ENCODE measurements at regions not wholly inside any gene's neighbourhood (a gene's known extent, or its start where the extent isn't known, plus 50 kb on each side); places are given as distances from the start of the nearest gene placed in this dataset.

- H3K27ac Mint-ChIP-seq (ENCODE audit: unreplicated experiment), result no peak overlapping the region
- TF ChIP-seq, protein P1, sequence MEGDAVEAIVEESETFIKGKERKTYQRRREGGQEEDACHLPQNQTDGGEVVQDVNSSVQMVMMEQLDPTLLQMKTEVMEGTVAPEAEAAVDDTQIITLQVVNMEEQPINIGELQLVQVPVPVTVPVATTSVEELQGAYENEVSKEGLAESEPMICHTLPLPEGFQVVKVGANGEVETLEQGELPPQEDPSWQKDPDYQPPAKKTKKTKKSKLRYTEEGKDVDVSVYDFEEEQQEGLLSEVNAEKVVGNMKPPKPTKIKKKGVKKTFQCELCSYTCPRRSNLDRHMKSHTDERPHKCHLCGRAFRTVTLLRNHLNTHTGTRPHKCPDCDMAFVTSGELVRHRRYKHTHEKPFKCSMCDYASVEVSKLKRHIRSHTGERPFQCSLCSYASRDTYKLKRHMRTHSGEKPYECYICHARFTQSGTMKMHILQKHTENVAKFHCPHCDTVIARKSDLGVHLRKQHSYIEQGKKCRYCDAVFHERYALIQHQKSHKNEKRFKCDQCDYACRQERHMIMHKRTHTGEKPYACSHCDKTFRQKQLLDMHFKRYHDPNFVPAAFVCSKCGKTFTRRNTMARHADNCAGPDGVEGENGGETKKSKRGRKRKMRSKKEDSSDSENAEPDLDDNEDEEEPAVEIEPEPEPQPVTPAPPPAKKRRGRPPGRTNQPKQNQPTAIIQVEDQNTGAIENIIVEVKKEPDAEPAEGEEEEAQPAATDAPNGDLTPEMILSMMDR (IDR thresholded peaks at IDR 0.05; ENCODE audit: partially characterized antibody, unreplicated experiment), result no peak
- H3K36me3 Mint-ChIP-seq (ENCODE audit: unreplicated experiment), result no peaks in the 10 kb centered on the region
- peaks cover 1% of the 10 kb centered on the region for H3K27me3 Mint-ChIP-seq (ENCODE audit: unreplicated experiment)
- DNase-seq, result no peak
- peaks cover 9% of the 10 kb centered on the region for H3K4me1 Mint-ChIP-seq (ENCODE audit: low read depth, unreplicated experiment)
- H3K9me3 Mint-ChIP-seq (ENCODE audit: unreplicated experiment), result peaks cover 2% of the 10 kb centered on the region
- no peak overlapping the region for H3K4me3 Mint-ChIP-seq (ENCODE audit: unreplicated experiment)
Measured at GRCh38 chr5:6269925-6270324, 108.4 kb downstream of the MED10 start.

GRCh38 chr5:6266671-6267197 is 111.6 kb downstream of the MED10 start:
- DNase-seq, result no peak
- Mint-ChIP-seq H3K27ac (ENCODE audit: unreplicated experiment) (no peak overlapping the region), H3K9me3 (ENCODE audit: unreplicated experiment) (no peaks in the 10 kb centered on the region), H3K27me3 (ENCODE audit: unreplicated experiment) (peaks cover 2% of the 10 kb centered on the region), H3K4me3 (ENCODE audit: unreplicated experiment) (no peak overlapping the region), H3K36me3 (ENCODE audit: unreplicated experiment) (no peaks in the 10 kb centered on the region), H3K4me1 (ENCODE audit: low read depth, unreplicated experiment) (no peaks in the 10 kb centered on the region)
- TF ChIP-seq, protein P1 (IDR thresholded peaks at IDR 0.05; ENCODE audit: partially characterized antibody, unreplicated experiment), result no peak

DNA sequence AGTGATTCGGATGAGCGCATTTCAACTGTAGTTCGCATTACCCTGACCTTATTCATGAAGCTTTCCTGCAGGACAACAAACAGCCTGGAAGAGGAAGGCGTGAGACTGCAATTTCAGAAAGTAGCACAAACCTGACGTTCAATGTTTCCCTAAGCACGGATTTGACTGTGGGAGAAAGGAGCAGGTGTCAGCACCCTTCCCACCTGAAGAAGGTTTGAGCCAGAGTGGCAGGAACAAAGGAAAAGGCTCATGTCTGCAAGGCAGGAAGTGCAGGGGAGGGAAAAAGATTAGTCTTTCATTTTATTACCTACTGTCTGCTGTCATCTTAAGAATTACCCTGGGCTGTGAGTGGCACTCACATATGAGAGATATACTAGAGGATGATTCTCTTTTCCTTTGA is 114.0 kb downstream of the MED10 start:
- Mint-ChIP-seq H3K27me3 (ENCODE audit: unreplicated experiment) (peaks cover 2% of the 10 kb centered on the region), H3K4me3 (ENCODE audit: unreplicated experiment) (no peak overlapping the region), H3K4me1 (ENCODE audit: low read depth, unreplicated experiment) (no peaks in the 10 kb centered on the region), H3K9me3 (ENCODE audit: unreplicated experiment) (peaks cover 2% of the 10 kb centered on the region), H3K36me3 (ENCODE audit: unreplicated experiment) (peaks cover 6% of the 10 kb centered on the region), H3K27ac (ENCODE audit: unreplicated experiment) (no peak overlapping the region)
- DNase-seq, result no peak
- TF ChIP-seq, protein P1 (IDR thresholded peaks at IDR 0.05; ENCODE audit: partially characterized antibody, unreplicated experiment), result no peak

- Mint-ChIP-seq H3K4me3 (ENCODE audit: unreplicated experiment) (no peak overlapping the region), H3K27ac (ENCODE audit: unreplicated experiment) (no peak overlapping the region), H3K27me3 (ENCODE audit: unreplicated experiment) (peaks cover 2% of the 10 kb centered on the region), H3K4me1 (ENCODE audit: low read depth, unreplicated experiment) (no peaks in the 10 kb centered on the region), H3K36me3 (ENCODE audit: unreplicated experiment) (peaks cover 6% of the 10 kb centered on the region), H3K9me3 (ENCODE audit: unreplicated experiment) (peaks cover 2% of the 10 kb centered on the region)
- TF ChIP-seq, protein P1 (IDR thresholded peaks at IDR 0.05; ENCODE audit: partially characterized antibody, unreplicated experiment), result no peak
- DNase-seq, result no peak
Measured at GRCh38 chr5:6262651-6263363, 115.5 kb downstream of the MED10 start.

- Mint-ChIP-seq H3K27me3 (ENCODE audit: unreplicated experiment) (peaks cover 2% of the 10 kb centered on the region), H3K4me1 (ENCODE audit: low read depth, unreplicated experiment) (no peaks in the 10 kb centered on the region)
Measured at GRCh38 chr5:6261668-6262067, 116.7 kb downstream of the MED10 start.

More at GRCh38 chr5:6261668-6262067, 116.7 kb downstream of the MED10 start:
- H3K36me3 Mint-ChIP-seq (ENCODE audit: unreplicated experiment), result peaks cover 11% of the 10 kb centered on the region
- TF ChIP-seq, protein P1 (IDR thresholded peaks at IDR 0.05; ENCODE audit: partially characterized antibody, unreplicated experiment), result no peak
- DNase-seq, result no peak
- H3K27ac Mint-ChIP-seq (ENCODE audit: unreplicated experiment), result no peak overlapping the region
- H3K4me3 Mint-ChIP-seq (ENCODE audit: unreplicated experiment), result no peak overlapping the region
- peaks cover 3% of the 10 kb centered on the region for H3K9me3 Mint-ChIP-seq (ENCODE audit: unreplicated experiment)

Measured in glutamatergic neuron (in vitro differentiated cells).